Activated T-helper 17 cell treated with anti-CD3 and anti-CD28 coated beads, Interleukin-2, amount 50 U/mL, for 72 hours (primary cell): ENCODE measurements at regions not wholly inside any gene's neighbourhood (a gene's known extent, or its start where the extent isn't known, plus 50 kb on each side); places are given as distances from the start of the nearest gene placed in this dataset.
"Not testable (repeated sequence)": the region's sequence is repeated elsewhere in the genome, so short reads cannot be mapped to it uniquely, and the experiment has no call there.

Experiments
- ATAC-seq: fragments of 150-1000 bp; cut with Tn5 transposase; replicated peaks from 2 replicates; pipeline ENCODE4 v1.10.0; 2021; ENCODE audit warnings: mild to moderate bottlenecking, moderate library complexity
- H3K27ac Mint-ChIP-seq: one replicate; pipeline ENCODE4 v1.8.0; 2022; ENCODE audit warnings: mixed read lengths
- H3K27me3 Mint-ChIP-seq: one replicate; pipeline ENCODE4 v1.8.0; 2022; ENCODE audit warnings: mixed read lengths
- H3K36me3 Mint-ChIP-seq: one replicate; pipeline ENCODE4 v1.8.0; 2022; ENCODE audit warnings: low read depth, mild to moderate bottlenecking, mixed read lengths
- H3K4me1 Mint-ChIP-seq: one replicate; pipeline ENCODE4 v1.8.0; 2022; ENCODE audit warnings: mixed read lengths
- H3K4me3 Mint-ChIP-seq: one replicate; pipeline ENCODE4 v1.8.0; 2022; ENCODE audit warnings: mild to moderate bottlenecking, mixed read lengths
- H3K9me3 Mint-ChIP-seq: one replicate; pipeline ENCODE4 v1.8.0; 2022; ENCODE audit warnings: mixed read lengths

DNA sequence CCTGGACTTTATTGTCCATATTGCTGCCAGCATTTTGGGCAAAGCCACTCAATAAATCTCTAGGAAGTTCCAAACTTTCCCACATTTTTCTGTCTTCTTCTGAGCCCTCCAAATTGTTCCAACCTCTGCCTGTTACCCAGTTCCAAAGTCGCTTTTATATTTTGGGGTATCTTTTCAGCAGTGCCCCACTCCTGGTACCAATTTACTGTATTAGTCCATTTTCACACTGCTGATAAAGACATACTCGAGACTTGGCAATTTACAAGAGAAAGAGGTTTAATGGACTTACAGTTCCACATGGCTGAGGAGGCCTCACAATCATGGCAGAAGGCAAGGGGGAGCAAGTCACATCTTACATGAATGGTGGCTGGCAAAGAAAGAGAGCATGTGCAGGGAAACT, 53.4 kb downstream of the AHSP start:
- not testable (repeated sequence) for H3K4me1 Mint-ChIP-seq, H3K36me3 Mint-ChIP-seq
- peaks cover 19% of the 10 kb centered on the region for H3K9me3 Mint-ChIP-seq

DNA sequence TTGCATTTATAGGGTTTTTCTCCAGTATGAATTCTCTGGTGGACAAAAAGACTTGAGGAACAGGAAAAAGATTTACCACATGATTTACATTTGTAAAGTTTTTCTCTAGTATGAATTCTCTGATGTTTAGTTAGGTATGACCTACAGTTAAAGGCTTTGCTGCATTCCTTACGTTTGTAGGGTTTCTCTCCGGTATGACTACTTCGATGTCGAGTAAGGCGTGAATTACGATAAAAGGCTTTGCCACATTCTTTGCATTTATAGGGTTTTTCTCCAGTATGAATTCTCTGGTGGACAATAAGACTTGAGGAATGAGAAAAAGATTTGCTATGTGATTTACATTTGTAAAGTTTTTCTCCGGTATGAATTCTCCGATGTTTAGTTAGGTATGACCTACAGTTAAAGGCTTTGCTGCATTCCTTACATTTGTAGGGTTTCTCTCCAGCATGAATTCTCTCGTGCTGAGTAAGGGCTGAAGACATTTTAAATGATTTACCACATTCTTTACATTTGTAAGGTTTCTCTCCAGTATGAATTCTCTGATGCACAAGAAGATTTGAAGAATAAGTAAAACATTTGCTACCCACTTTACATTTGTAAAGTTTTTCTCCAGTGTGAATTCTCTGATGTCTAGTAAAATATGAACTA, 74.2 kb downstream of the AHSP start:
- Mint-ChIP-seq H3K9me3 (peaks cover 38% of the 10 kb centered on the region), H3K27me3 (peaks cover 20% of the 10 kb centered on the region)
- H3K4me3 Mint-ChIP-seq, H3K4me1 Mint-ChIP-seq, H3K36me3 Mint-ChIP-seq, H3K27ac Mint-ChIP-seq, ATAC-seq: not testable (repeated sequence)

More for the DNA sequence above, 53.4 kb downstream of the AHSP start:
- not testable (repeated sequence) for H3K27me3 Mint-ChIP-seq, H3K27ac Mint-ChIP-seq, H3K4me3 Mint-ChIP-seq, ATAC-seq

DNA sequence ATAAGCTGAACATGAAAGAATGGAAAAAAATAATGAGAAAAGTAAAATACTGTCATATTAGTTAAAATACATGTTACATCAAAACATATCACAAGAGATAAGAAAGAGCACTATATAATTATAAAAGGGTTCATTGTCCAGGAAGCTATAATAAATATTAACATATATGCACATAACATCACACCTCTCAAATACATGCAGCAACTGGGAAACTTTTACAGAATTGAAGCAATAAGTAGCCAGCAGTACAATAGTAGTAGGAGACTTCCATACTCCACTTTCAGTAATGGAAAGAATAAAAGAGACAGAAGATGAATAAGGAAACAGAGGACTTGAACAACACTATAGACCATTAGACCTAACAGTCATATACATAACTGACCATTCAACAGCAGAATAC, 90.4 kb downstream of the AHSP start:
- Mint-ChIP-seq H3K36me3 (no peaks in the 10 kb centered on the region), H3K4me3 (no peak overlapping the region), H3K27me3 (no peaks in the 10 kb centered on the region), H3K4me1 (no peaks in the 10 kb centered on the region), H3K9me3 (peaks cover 23% of the 10 kb centered on the region), H3K27ac (no peak overlapping the region)
- ATAC-seq: no peak

DNA sequence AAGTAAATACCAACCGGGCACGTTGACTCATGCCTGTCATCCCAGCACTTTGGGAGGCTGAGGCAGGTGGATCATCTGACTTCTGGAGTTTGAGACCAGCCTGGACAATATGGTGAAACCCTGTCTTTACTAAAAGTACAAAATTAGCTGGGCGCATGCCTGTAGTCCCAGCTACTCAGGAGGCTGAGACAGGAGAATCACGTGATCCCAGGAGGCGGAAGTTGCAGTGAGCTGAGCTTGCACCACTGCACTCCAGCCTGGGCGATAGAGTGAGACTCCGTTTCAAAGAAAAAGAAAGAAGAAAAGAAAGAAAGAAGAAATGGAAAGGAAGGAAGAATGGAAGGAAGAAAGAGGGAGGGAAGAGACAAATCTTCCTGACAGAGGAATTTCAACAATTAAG, 108.7 kb downstream of the AHSP start:
- Mint-ChIP-seq H3K36me3 (no peaks in the 10 kb centered on the region), H3K9me3 (peaks cover 16% of the 10 kb centered on the region), H3K4me1 (no peaks in the 10 kb centered on the region), H3K27ac (no peak overlapping the region), H3K27me3 (peaks cover 9% of the 10 kb centered on the region), H3K4me3 (no peak overlapping the region)
- no peak for ATAC-seq

DNA sequence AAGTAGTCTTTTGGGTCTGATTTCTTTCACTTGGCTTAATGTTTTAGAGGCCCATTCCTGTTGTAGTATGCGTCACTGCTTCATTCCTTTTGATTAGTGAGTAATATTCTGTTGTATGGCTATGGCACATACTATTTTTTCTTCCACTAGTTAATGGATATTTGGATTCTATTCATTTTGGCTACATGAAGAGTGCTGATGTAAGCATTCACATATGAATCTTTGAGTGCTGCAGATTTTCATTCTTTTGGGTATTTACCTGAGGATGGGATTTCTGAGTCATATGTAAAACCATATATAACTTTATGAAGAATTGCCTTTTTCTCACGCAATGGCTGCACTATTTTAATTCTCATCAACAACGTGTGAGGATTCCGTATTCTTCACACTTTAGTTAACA, 113.6 kb downstream of the AHSP start:
- peaks cover 19% of the 10 kb centered on the region for H3K27me3 Mint-ChIP-seq
- H3K4me1 Mint-ChIP-seq: no peaks in the 10 kb centered on the region
- no peak overlapping the region for H3K27ac Mint-ChIP-seq
- ATAC-seq: no peak
- no peak overlapping the region for H3K4me3 Mint-ChIP-seq
- peaks cover 9% of the 10 kb centered on the region for H3K9me3 Mint-ChIP-seq
- no peaks in the 10 kb centered on the region for H3K36me3 Mint-ChIP-seq

DNA sequence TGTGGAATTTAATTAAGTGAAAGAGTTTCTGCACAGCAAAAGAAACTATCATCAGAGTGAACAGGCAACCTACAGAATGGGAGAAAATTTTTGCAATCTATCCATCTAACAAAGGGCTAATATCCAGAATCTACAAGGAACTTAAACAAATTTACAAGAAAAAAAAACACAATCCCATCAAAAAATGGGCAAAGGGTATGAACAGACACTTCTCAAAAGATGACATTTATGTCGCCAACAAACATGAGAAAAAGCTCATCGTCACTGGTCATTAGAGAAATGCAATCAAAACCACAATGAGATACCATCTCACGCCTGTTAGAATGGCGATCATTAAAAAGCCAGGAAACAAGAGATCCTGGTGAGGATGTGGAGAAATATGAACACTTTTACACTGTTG, 128.0 kb downstream of the AHSP start:
- H3K27ac Mint-ChIP-seq, H3K27me3 Mint-ChIP-seq, H3K36me3 Mint-ChIP-seq, H3K9me3 Mint-ChIP-seq, H3K4me1 Mint-ChIP-seq, H3K4me3 Mint-ChIP-seq, ATAC-seq: not testable (repeated sequence)

DNA sequence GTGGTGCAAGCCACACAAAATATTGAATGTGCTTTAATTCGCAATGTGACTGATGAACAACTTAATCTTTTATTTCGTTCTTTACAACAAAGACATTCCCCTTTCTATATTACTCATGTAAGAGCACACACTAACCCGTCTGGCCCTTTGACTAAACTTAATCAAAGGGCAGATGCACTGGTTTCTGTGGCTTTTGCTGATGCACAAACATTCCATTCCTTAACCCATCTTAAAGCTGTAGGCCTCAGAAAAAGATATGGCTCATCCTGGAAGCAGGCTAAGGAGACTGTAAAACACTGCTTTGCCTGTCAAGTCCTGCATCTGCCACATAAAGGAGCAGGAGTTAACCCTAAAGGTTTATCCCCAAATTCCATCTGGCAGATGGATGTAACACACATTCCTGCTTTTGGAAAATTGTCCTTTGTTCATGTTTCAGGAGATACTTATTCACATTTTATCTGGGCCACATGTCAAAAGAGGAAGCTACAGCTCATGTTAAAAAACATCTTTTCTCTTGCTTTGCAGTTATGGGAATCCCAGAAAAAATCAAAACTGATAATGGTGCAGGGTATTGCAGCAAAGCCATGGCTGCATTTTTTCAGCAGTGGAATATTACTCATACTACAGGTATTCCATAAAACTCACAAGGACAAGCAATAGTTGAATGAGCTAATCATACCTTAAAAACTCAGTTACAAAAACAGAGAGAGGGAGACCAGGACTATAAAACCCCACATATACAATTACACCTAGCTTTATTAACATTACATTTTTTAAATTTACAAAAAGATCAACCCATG, 137.2 kb downstream of the AHSP start:
- Mint-ChIP-seq H3K27me3 (no peaks in the 10 kb centered on the region), H3K9me3 (peaks cover 12% of the 10 kb centered on the region), H3K4me1 (no peaks in the 10 kb centered on the region), H3K4me3 (no peak overlapping the region), H3K36me3 (no peaks in the 10 kb centered on the region), H3K27ac (no peak overlapping the region)
- ATAC-seq: peak; percentile 97

DNA sequence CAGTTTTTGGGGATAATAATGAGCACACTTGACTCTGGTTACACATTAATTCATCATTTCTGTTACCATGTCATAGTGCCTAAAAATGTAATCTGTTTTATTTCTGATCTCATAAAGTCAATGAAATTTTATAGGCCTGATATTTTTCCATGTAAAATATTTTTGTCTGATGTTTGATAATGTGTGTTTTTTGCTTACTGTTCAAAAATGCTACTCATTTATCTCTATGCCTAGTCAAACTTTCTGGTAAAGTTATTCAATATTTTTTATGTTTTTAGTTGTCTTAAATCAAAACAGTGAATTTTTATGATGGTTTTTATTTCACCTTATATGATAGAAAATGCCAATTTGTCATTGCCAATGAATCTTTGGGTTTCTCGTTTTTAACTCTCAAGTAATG, 147.0 kb downstream of the AHSP start:
- peaks cover 15% of the 10 kb centered on the region for H3K4me1 Mint-ChIP-seq
- H3K36me3 Mint-ChIP-seq: no peaks in the 10 kb centered on the region
- H3K27ac Mint-ChIP-seq: no peak overlapping the region
- peaks cover 7% of the 10 kb centered on the region for H3K27me3 Mint-ChIP-seq
- no peak for ATAC-seq
- peaks cover 22% of the 10 kb centered on the region for H3K9me3 Mint-ChIP-seq
- no peak overlapping the region for H3K4me3 Mint-ChIP-seq

DNA sequence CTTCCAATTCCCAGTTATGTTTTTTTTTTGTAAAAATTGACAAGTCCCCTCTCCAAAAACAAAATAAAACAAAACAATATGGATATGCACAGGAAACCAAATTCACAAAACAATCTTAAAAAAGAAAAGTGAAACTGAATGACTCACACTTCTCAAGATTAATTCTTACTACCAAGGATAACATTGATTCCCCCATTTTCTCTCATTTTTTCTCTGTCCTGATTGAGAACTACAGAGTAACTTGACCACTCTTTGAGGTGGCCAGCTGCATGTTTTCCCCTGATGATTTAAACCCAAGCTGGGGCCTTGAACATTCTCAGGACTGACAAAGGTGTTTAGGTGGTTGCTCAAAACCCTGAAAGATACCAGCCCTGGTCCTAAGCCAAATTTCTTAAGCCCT, 149.0 kb downstream of the AHSP start:
- Mint-ChIP-seq H3K27me3 (peaks cover 7% of the 10 kb centered on the region), H3K4me1 (peaks cover 15% of the 10 kb centered on the region), H3K9me3 (peaks cover 12% of the 10 kb centered on the region), H3K36me3 (no peaks in the 10 kb centered on the region), H3K4me3 (no peak overlapping the region), H3K27ac (peak overlapping the region; percentile 49)
- peak; percentile 51 for ATAC-seq

DNA sequence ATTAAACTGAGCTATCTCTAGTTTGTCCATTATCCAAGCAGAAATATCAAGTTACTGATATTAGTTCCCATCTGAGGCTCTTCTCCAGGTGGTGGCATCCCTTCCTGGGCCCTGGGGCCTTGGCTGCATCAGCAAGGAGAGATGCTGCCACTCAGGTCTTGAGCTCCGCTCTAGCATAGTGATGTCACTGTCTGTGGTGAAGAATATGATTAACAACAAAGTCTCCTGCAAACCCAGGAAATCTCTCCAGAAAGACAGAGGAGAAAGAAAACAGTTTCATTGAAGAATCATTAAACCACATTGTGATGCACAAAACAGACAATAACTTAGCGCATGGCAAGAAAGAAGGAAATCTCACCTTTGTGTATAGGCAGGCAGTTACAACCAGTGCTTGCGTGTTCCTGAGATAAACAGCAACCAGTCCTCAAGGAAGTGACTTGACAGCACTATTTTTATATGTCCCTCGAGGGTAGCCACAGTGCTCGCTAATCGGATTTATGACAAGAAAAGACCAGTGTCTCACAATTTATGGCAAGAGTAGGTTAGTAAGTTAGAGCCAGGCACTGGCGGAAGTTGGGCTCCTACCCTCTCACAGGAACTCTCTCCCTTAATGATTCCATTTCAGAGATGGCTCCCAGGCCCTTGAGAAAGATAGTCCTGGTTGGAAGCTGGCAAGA, 151.1 kb downstream of the AHSP start:
- Mint-ChIP-seq H3K4me1 (peaks cover 15% of the 10 kb centered on the region), H3K36me3 (no peaks in the 10 kb centered on the region), H3K27ac (no peak overlapping the region), H3K9me3 (peaks cover 12% of the 10 kb centered on the region), H3K4me3 (no peak overlapping the region), H3K27me3 (peaks cover 5% of the 10 kb centered on the region)
- ATAC-seq: no peak

DNA sequence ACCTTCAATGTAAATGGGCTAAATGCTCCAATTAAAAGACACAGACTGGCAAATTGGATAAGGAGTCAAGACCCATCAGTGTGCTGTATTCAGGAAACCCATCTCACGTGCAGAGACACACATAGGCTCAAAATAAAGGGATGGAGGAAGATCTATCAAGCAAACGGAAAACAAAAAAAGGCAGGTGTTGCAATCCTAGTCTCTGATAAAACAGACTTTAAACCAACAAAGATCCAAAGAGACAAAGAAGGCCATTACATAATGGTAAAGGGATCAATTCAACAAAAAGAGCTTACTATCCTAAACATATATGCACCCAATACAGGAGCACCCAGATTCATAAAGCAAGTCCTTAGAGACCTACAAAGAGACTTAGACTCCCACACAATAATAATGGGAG, 161.6 kb downstream of the AHSP start:
- H3K27me3 Mint-ChIP-seq, H3K9me3 Mint-ChIP-seq, H3K27ac Mint-ChIP-seq, H3K4me1 Mint-ChIP-seq, ATAC-seq, H3K4me3 Mint-ChIP-seq, H3K36me3 Mint-ChIP-seq: not testable (repeated sequence)

DNA sequence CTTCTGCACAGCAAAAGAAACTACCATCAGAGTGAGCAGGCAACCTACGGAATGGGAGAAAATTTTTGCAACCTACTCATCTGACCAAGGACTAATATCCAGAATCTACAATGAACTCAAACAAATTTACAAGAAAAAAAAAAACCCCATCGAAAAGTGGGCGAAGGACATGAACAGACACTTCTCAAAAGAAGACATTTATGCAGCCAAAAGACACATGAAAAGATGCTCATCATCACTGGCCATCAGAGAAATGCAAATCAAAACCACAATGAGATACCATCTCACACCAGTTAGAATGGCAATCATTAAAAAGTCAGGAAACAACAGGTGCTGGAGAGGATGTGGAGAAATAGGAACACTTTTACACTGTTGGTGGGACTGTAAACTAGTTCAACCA, 164.6 kb downstream of the AHSP start:
- H3K27me3 Mint-ChIP-seq, H3K27ac Mint-ChIP-seq, ATAC-seq, H3K4me1 Mint-ChIP-seq, H3K4me3 Mint-ChIP-seq, H3K36me3 Mint-ChIP-seq, H3K9me3 Mint-ChIP-seq: not testable (repeated sequence)

DNA sequence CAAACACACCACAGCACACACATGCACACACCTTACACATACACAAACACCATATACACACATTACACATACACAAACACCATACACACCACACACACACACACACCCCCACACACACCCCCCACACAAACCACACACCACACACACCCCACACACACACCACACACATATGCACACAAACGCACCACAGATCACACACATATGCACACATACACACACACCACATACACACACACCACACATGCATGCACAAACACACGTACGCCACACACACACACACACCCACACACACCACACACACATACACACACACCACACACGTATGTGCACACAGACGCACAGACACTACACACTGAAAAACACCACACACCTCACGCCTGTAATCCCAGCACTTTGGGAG, 166.0 kb downstream of the AHSP start:
- no peak overlapping the region for H3K27ac Mint-ChIP-seq
- no peak for ATAC-seq
- H3K27me3 Mint-ChIP-seq: no peaks in the 10 kb centered on the region
- H3K36me3 Mint-ChIP-seq: no peaks in the 10 kb centered on the region
- H3K4me1 Mint-ChIP-seq: no peaks in the 10 kb centered on the region
- no peak overlapping the region for H3K4me3 Mint-ChIP-seq
- H3K9me3 Mint-ChIP-seq: peaks cover 4% of the 10 kb centered on the region

DNA sequence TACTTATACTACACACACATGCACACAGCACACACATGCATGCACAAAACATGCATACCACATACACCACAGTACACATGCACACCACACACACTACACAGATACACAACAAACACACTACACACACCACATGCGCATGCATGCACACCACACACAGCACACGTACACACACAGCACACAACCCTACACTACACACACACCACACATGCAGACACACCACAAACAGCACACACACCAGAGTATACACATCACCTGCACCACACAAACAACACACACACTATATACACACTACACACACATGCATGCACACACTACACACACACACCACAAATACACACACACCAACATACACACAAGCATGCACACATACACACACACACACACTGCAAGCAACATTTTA, 166.8 kb downstream of the AHSP start:
- Mint-ChIP-seq H3K4me3 (no peak overlapping the region), H3K4me1 (no peaks in the 10 kb centered on the region), H3K27me3 (no peaks in the 10 kb centered on the region), H3K9me3 (peaks cover 4% of the 10 kb centered on the region), H3K27ac (no peak overlapping the region), H3K36me3 (no peaks in the 10 kb centered on the region)
- no peak for ATAC-seq

DNA sequence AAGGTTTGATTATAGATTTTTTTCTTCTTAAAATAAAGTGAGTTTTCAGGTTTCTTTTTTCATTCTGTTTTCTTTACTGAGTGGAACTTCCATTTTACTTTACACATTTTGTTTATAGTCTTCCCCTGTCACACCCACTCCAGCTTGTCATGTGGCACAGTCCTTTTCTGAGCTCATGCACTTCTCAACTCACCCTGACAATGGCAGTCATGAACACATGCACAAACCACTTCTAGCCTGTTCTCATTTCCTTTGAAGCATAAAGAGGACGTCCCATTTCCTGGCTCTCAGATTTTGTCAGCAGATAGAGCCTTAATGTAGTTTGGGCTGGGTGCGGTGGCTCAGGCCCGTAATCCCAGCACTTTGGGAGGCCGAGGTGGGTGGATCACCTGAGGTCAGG, 168.0 kb downstream of the AHSP start:
- Mint-ChIP-seq H3K27me3 (no peaks in the 10 kb centered on the region), H3K27ac (no peak overlapping the region), H3K4me1 (no peaks in the 10 kb centered on the region), H3K9me3 (no peaks in the 10 kb centered on the region), H3K4me3 (no peak overlapping the region), H3K36me3 (peaks cover 4% of the 10 kb centered on the region)
- ATAC-seq: peak; percentile 85
